ENCODE measurements at regions not wholly inside any gene's neighbourhood (a gene's known extent, or its start where the extent isn't known, plus 50 kb on each side); places are given as distances from the start of the nearest gene placed in this dataset.

DNA sequence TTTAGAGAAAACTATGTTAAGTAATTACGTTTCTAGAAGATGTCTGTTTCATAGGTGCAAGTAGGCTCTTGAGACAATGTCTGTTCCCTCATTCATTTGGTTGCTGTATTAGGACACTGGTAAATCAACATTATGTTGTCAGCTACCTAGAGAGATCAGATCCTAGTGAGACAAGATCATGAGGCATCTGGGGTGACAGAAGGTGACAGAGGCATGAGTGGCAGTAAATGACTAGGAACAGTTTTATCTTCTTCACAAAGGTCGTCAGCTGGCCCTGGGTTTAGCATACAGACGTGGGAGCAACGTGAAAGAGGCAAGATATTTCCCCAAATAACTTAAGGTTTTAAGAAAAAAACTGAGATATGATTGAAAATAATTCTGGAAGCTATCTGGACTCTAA lies 1926.3 kb upstream of the WWC1 start:
- Histone ChIP-seq H3K4me2 (ENCODE audit: low read depth, low read length) (no peak overlapping the region), H4K20me1 (ENCODE audit: insufficient read depth, low read length) (no peaks in the 10 kb centered on the region), H3K9ac (ENCODE audit: insufficient read depth, low read depth, low read length) (no peak overlapping the region), H3K36me3 (replicated peaks in 1 of 2; ENCODE audit: control insufficient read depth in 1 of 2, insufficient read depth in 2 of 2, low read length in 2 of 2) (no peaks in the 10 kb centered on the region), H3K4me1 (ENCODE audit: insufficient read depth, low read length) (no peaks in the 10 kb centered on the region), H2AFZ (ENCODE audit: low read length) (no peak overlapping the region), H3K9me3 (ENCODE audit: low read length) (peaks cover 68% of the 10 kb centered on the region), H3K27ac (ENCODE audit: extremely low read length, insufficient read depth, low read length) (no peak overlapping the region), H3K79me2 (ENCODE audit: insufficient read depth, low read length) (no peaks in the 10 kb centered on the region), H3K27me3 (ENCODE audit: control insufficient read depth in 1 of 2, insufficient read depth in 2 of 2, low read length in 2 of 2) (no peaks in the 10 kb centered on the region), H3K4me3 (replicated peaks in 1 of 3; ENCODE audit: insufficient read depth in 1 of 3, low read depth in 2 of 3, low read length in 3 of 3) (no peak overlapping the region)
- TF ChIP-seq ZNF598 (CRISPR knock-in tag; IDR thresholded peaks at IDR 0.05; ENCODE audit: borderline replicate concordance) (no peak), NFIC (IDR thresholded peaks at IDR 0.05; ENCODE audit: low read length) (no peak), TGIF2 (CRISPR knock-in tag; IDR thresholded peaks at IDR 0.05) (no peak), PHF8 (CRISPR knock-in tag; IDR thresholded peaks at IDR 0.05) (no peak), NCOA5 (CRISPR knock-in tag; IDR thresholded peaks at IDR 0.05) (no peak), FOXO1 (CRISPR knock-in tag; IDR thresholded peaks at IDR 0.05) (no peak), TP53 (CRISPR knock-in tag; conservative IDR thresholded peaks at IDR 0.05) (no peak), MZF1 (CRISPR knock-in tag; IDR thresholded peaks at IDR 0.05; ENCODE audit: borderline replicate concordance) (no peak), SRY (CRISPR knock-in tag; IDR thresholded peaks at IDR 0.05) (no peak)
- TF ChIP-seq, protein P1, sequence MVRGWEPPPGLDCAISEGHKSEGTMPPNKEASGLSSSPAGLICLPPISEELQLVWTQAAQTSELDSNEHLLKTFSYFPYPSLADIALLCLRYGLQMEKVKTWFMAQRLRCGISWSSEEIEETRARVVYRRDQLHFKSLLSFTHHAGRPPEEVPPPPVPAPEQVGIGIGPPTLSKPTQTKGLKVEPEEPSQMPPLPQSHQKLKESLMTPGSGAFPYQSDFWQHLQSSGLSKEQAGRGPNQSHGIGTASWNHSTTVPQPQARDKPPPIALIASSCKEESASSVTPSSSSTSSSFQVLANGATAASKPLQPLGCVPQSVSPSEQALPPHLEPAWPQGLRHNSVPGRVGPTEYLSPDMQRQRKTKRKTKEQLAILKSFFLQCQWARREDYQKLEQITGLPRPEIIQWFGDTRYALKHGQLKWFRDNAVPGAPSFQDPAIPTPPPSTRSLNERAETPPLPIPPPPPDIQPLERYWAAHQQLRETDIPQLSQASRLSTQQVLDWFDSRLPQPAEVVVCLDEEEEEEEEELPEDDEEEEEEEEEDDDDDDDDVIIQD (CRISPR knock-in tag; IDR thresholded peaks at IDR 0.05; ENCODE audit: low read depth): no peak
- TF ChIP-seq, protein P2, sequence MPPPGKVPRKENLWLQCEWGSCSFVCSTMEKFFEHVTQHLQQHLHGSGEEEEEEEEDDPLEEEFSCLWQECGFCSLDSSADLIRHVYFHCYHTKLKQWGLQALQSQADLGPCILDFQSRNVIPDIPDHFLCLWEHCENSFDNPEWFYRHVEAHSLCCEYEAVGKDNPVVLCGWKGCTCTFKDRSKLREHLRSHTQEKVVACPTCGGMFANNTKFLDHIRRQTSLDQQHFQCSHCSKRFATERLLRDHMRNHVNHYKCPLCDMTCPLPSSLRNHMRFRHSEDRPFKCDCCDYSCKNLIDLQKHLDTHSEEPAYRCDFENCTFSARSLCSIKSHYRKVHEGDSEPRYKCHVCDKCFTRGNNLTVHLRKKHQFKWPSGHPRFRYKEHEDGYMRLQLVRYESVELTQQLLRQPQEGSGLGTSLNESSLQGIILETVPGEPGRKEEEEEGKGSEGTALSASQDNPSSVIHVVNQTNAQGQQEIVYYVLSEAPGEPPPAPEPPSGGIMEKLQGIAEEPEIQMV (CRISPR knock-in tag; IDR thresholded peaks at IDR 0.05; ENCODE audit: low read depth): no peak
- WGBS (ENCODE audit: low lambda C conversion rate): 0% methylated on average over 4 of the region's 4 CpGs
- ATAC-seq: no peak
- no peak for DNase-seq (ENCODE audit: low spot score)
- FAIRE-seq: no peak
- POLR2A ChIA-PET: no interaction called here
- BruUV-seq (replicated peaks): no TSS peak
- CTCF ChIA-PET (ENCODE audit: low intra/inter-chr PET ratio, low total read pairs): no interaction called here
- intact Hi-C loops (cut with micrococcal nuclease; ENCODE audit: unreplicated experiment): no loop called here
- in situ Hi-C loops (cut with HindIII; ENCODE audit: extremely low pct_ligation_motif_present, low pct_unique_long_range_greater_than_20kb): no loop called here
